Neural progenitor cell (in vitro differentiated cells): ENCODE measurements at regions not wholly inside any gene's neighbourhood (a gene's known extent, or its start where the extent isn't known, plus 50 kb on each side); places are given as distances from the start of the nearest gene placed in this dataset.

Experiments used
- EZH2 ChIP-seq: fragments of 200-600 bp; sonication (generic); IDR thresholded peaks from 2 replicates; pipeline ENCODE4 v1.6.1; 2017; ENCODE audit warnings: antibody characterized with exemption, mild to moderate bottlenecking, moderate library complexity
- TF ChIP-seq, protein P1 (sequence below): fragments of 200-600 bp; sonication (generic); IDR thresholded peaks from 2 replicates; pipeline ENCODE4 v1.5.1; 2017; ENCODE audit warnings: antibody characterized with exemption, mild to moderate bottlenecking

DNA sequence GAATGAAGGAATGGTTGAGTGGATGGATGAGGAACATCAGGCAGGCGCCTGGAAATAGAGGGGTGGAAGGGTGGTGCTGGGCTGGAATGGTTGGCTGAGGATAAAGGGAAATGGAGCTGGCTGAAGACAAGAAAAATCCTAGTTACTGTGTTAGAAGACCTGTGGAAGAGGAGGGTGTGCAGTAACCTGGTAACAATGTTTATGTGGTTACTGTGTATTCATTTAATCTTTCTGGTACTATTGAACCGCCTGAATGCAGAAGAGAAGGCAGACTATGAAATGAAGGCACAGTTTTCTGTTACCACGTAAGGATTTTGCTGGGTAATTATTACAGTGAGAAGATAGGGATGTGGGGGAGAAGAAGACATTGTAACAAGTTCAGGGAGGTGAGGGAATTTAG, 110.3 kb upstream of the MGAT5 start:
- TF ChIP-seq, protein P1, sequence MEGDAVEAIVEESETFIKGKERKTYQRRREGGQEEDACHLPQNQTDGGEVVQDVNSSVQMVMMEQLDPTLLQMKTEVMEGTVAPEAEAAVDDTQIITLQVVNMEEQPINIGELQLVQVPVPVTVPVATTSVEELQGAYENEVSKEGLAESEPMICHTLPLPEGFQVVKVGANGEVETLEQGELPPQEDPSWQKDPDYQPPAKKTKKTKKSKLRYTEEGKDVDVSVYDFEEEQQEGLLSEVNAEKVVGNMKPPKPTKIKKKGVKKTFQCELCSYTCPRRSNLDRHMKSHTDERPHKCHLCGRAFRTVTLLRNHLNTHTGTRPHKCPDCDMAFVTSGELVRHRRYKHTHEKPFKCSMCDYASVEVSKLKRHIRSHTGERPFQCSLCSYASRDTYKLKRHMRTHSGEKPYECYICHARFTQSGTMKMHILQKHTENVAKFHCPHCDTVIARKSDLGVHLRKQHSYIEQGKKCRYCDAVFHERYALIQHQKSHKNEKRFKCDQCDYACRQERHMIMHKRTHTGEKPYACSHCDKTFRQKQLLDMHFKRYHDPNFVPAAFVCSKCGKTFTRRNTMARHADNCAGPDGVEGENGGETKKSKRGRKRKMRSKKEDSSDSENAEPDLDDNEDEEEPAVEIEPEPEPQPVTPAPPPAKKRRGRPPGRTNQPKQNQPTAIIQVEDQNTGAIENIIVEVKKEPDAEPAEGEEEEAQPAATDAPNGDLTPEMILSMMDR: no peak
- no peak for TF ChIP-seq EZH2
